Gastroesophageal sphincter (tissue), 4 donors: ENCODE measurements at regions not wholly inside any gene's neighbourhood (a gene's known extent, or its start where the extent isn't known, plus 50 kb on each side); places are given as distances from the start of the nearest gene placed in this dataset.

Experiments
- ATAC-seq: fragments of 150-250 bp; one replicate; pipeline ENCODE4 v1.9.1; 2016; ENCODE audit warnings: mild to moderate bottlenecking, moderate library complexity
- H3K27ac ChIP-seq, 4 donors: fragments of 200-600 bp; sonication (generic) in 3 of 4; 1 replicate in 3 of 4; 2 replicates in 1 of 4; pipeline ENCODE4 v1.5.1; 2016 to 2019
- H3K27me3 ChIP-seq: fragments of 200-600 bp; sonication (generic); one replicate; pipeline ENCODE4 v1.5.1; 2019
- H3K36me3 ChIP-seq, 2 donors: fragments of 200-600 bp; sonication (generic); one replicate each; pipeline ENCODE4 v1.5.1; 2019; ENCODE audit warnings: control low read depth in 1 of 2
- H3K4me1 ChIP-seq, 3 donors: fragments of 200-600 bp; sonication (generic); 1 replicate in 2 of 3; 2 replicates in 1 of 3; pipeline ENCODE4 v1.5.1; 2016 to 2019; ENCODE audit warnings: control low read depth in 2 of 3
- H3K4me3 ChIP-seq, 2 donors: fragments of 200-600 bp; sonication (generic); one replicate each; pipeline ENCODE4 v1.5.1; 2019; ENCODE audit warnings: mild to moderate bottlenecking in 1 of 2, moderate library complexity in 1 of 2
- H3K9me3 ChIP-seq, 3 donors: fragments of 200-600 bp; sonication (generic); one replicate each; pipeline ENCODE4 v1.5.1; 2017 to 2019; ENCODE audit warnings: control low read depth in 2 of 3
- EP300 ChIP-seq: sonication (generic); formaldehyde crosslinking; IDR thresholded peaks from one replicate; pipeline ENCODE4 v1.6.1; 2017; ENCODE audit warnings: antibody characterized with exemption, mild to moderate bottlenecking
- POLR2A ChIP-seq, 2 donors: fragments of 450-650 bp; IDR thresholded peaks; one replicate each; pipeline ENCODE4 v1.6.1; 2017; ENCODE audit warnings: antibody characterized with exemption in 2 of 2, mild to moderate bottlenecking in 2 of 2, moderate library complexity in 1 of 2
- POLR2AphosphoS5 ChIP-seq: sonication (generic); formaldehyde crosslinking; IDR thresholded peaks from one replicate; pipeline ENCODE4 v1.6.1; 2017; ENCODE audit warnings: antibody characterized with exemption
- WGBS, 2 donors: methylation state at CpG; one replicate each; pipeline ENCODE4 v1.1.5; 2018; ENCODE audit warnings: low coverage in 1 of 2; 5-methylcytosine and 5-hydroxymethylcytosine counted together
- TF ChIP-seq, protein P1 (sequence below), 4 experiments: fragments of 200-600 bp in 2 of 4; fragments of 450-650 bp in 2 of 4; sonication (generic) in 1 of 4; IDR thresholded peaks; one replicate each; pipeline ENCODE4 v1.5.1; 2017 to 2019; ENCODE audit warnings: antibody characterized with exemption in 4 of 4, mild to moderate bottlenecking in 2 of 4, moderate library complexity in 2 of 4

DNA sequence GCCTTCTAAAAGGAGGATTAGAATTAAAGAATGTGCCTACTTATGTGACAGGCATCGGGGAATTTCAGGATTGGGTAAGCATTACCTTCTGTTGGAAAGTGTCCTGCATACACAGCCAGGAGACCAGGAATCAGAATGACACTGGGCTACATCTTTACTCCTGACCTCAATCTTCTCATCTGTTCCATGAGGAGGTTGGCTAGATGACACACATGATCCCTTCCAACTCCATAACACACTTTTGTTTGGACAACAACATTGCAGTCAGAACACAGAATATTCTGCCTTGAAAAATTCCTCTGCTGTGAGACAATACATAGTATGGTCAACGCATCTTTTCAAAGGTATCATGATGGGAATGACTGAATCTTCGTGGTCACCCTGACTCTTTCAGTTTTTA, 1281.2 kb upstream of the SORCS1 start:
- no peaks in the 10 kb centered on the region for H3K4me1 ChIP-seq
- H3K4me3 ChIP-seq, result no peak overlapping the region
- TF ChIP-seq, protein P1, sequence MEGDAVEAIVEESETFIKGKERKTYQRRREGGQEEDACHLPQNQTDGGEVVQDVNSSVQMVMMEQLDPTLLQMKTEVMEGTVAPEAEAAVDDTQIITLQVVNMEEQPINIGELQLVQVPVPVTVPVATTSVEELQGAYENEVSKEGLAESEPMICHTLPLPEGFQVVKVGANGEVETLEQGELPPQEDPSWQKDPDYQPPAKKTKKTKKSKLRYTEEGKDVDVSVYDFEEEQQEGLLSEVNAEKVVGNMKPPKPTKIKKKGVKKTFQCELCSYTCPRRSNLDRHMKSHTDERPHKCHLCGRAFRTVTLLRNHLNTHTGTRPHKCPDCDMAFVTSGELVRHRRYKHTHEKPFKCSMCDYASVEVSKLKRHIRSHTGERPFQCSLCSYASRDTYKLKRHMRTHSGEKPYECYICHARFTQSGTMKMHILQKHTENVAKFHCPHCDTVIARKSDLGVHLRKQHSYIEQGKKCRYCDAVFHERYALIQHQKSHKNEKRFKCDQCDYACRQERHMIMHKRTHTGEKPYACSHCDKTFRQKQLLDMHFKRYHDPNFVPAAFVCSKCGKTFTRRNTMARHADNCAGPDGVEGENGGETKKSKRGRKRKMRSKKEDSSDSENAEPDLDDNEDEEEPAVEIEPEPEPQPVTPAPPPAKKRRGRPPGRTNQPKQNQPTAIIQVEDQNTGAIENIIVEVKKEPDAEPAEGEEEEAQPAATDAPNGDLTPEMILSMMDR (IDR thresholded peaks at IDR 0.05), result no peak
- TF ChIP-seq POLR2A (IDR thresholded peaks at IDR 0.05) (no peak), EP300 (no peak), POLR2AphosphoS5 (no peak)
- no peaks in the 10 kb centered on the region for H3K27me3 ChIP-seq
- no peaks in the 10 kb centered on the region for H3K9me3 ChIP-seq
- no peaks in the 10 kb centered on the region for H3K36me3 ChIP-seq
- H3K27ac ChIP-seq, result no peak overlapping the region
- ATAC-seq, result no peak
- WGBS, 2 donors, result 76 to 85% methylated on average over 3 of the region's 3 CpGs

DNA sequence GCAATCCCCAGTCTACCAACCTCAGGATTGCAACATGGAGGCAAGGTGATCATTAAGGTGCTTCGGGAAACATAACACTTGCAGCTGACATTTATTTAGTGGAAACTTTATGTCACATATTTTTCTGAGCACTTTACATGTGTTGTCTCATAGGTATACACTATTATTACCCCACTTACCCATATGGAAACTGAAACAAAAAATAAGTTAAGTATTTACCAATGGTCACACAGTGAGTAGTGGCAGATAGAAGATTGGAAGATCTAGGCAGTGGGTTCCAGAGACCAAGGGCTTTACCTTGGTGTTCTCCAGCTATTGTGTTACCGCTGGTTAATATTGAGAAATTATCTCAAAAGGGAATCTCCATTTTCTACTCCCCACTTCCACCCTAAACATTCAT, 1279.1 kb upstream of the SORCS1 start:
- ATAC-seq, result no peak
- H3K27ac ChIP-seq, result no peak overlapping the region
- TF ChIP-seq POLR2AphosphoS5, result no peak
- TF ChIP-seq EP300, result no peak
- TF ChIP-seq POLR2A (IDR thresholded peaks at IDR 0.05), result no peak
- TF ChIP-seq, protein P1 (IDR thresholded peaks at IDR 0.05), result no peak
- 91 to 100% methylated on average over 1 to 2 of the region's 2 CpGs for WGBS, 2 donors
- no peaks in the 10 kb centered on the region for H3K9me3 ChIP-seq
- no peak overlapping the region for H3K4me3 ChIP-seq
- no peaks in the 10 kb centered on the region for H3K4me1 ChIP-seq
- no peaks in the 10 kb centered on the region for H3K27me3 ChIP-seq
- no peaks in the 10 kb centered on the region for H3K36me3 ChIP-seq

DNA sequence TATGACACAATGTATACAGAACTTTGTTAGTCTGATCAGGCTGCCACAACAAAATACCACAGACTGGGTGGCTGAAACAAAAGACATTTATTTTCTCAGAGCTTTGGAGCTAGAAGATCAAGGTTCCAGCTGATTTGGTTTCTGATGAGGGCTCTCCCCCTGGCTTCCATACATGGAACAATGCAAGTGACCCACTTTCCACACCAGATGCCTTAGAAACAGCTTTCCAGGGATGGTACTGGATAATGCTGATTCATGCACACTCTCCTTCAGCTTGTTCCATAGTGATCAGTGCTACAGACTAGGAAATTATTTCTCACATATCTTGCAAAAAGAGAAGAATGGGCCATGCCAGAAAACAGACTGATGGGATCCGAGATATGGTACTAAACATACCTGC, 1274.9 kb upstream of the SORCS1 start:
- H3K27ac ChIP-seq, result no peak overlapping the region

DNA sequence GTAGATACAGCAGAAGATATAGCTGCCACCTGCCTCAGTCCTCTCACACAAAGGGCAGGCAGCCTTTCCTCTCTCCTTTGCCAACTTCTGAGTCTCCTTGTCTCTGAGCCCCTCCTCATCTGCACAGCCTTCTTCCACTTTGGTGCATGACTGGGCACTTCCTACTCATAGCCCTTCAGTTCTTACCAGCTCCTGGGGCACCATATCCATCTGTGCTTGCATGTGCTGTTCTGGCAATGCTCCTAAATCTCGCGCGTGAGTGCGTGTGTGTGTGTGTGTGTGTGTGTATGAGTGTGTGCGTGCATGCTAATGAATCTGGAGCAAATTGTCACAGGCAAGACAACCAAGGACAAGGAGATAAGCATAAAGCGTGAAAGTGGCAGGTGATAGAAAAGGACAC, 1271.6 kb upstream of the SORCS1 start:
- 71 to 100% methylated on average over 1 of the region's 6 CpGs for WGBS, 2 donors
- TF ChIP-seq EP300 (no peak), POLR2A (IDR thresholded peaks at IDR 0.05) (no peak), POLR2AphosphoS5 (no peak)
- TF ChIP-seq, protein P1 (IDR thresholded peaks at IDR 0.05), result no peak
- Histone ChIP-seq H3K9me3 (no peaks in the 10 kb centered on the region), H3K36me3 (no peaks in the 10 kb centered on the region), H3K27ac (no peak overlapping the region), H3K4me1 (no peaks in the 10 kb centered on the region), H3K27me3 (no peaks in the 10 kb centered on the region), H3K4me3 (no peak overlapping the region)
- ATAC-seq, result no peak

More for the DNA sequence above, 1274.9 kb upstream of the SORCS1 start:
- H3K9me3 ChIP-seq, result no peaks in the 10 kb centered on the region
- H3K4me3 ChIP-seq, result no peak overlapping the region
- no peaks in the 10 kb centered on the region for H3K27me3 ChIP-seq
- TF ChIP-seq, protein P1 (IDR thresholded peaks at IDR 0.05), result no peak
- TF ChIP-seq EP300, result no peak
- TF ChIP-seq POLR2AphosphoS5, result no peak
- TF ChIP-seq POLR2A (IDR thresholded peaks at IDR 0.05), result no peak
- WGBS, 2 donors, result 40% methylated on average over 1 of the region's 1 CpG; no CpG with 5 or more reads in 1 of the 2 donors
- ATAC-seq, result no peak
- no peaks in the 10 kb centered on the region for H3K4me1 ChIP-seq
- no peaks in the 10 kb centered on the region for H3K36me3 ChIP-seq

DNA sequence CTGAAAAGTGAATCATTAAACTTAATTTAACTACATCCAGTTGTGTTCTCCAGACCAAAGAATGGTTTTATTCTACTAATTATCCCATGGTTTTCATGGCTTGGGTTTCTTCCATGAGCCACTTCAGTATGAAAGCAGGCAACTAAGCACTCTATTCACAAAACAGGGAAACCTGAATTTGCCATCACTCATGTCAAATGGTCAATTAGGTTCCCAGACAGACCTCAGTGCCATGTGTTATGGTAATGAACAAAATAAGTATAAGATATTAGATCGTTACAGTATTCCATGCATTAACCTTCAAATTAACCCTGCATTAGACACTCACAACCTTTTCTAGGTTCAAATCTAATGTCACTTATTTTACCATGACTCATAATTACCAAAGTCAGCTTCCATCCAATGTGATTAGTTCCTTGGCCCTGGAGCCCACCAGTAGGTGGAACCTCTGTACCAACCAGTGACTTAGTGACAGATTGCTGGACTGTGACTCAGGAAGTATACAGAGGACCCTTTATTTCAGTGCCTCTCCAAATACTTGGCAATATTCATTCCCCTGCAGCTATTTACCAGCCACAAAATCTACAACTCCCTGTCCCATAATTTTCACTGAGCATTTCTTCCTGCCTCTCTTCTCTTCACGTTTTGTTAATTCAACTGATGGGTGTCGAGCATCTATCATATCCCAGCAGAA, 1270.2 kb upstream of the SORCS1 start:
- WGBS, 2 donors, result 69 to 92% methylated on average over 3 of the region's 3 CpGs
- TF ChIP-seq EP300, result no peak
- TF ChIP-seq POLR2AphosphoS5, result no peak
- no peak for TF ChIP-seq POLR2A (IDR thresholded peaks at IDR 0.05)
- TF ChIP-seq, protein P1 (IDR thresholded peaks at IDR 0.05), result no peak
- Histone ChIP-seq H3K36me3 (no peaks in the 10 kb centered on the region), H3K4me1 (no peaks in the 10 kb centered on the region), H3K4me3 (no peak overlapping the region), H3K27me3 (no peaks in the 10 kb centered on the region), H3K9me3 (no peaks in the 10 kb centered on the region), H3K27ac (no peak overlapping the region)
- no peak for ATAC-seq
